ENCODE measurements at regions not wholly inside any gene's neighbourhood (a gene's known extent, or its start where the extent isn't known, plus 50 kb on each side); places are given as distances from the start of the nearest gene placed in this dataset.

DNA sequence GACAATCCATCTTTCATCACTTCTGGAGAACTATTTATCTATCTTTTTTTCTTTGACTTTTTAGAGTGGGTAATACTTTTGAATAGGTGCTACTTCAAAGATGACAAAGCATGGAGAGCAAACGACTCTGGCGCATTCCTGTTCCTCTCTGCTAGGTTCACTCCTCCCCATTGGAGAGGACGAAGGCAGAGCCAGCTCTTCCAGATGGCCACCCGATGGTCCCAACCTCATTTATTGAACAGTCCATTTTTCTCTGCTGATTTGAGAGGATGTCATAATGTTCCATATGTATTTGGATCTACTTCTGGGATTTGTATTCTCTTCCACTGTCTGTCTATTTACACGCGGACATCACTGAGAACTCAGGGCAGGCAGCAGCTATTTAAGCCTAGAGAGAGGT, 284.3 kb upstream of the CXCR4 start:
- H2AFZ ChIP-seq (ENCODE audit: control insufficient read depth, low read depth, low read length): no peak overlapping the region
- no TSS peak for BruUV-seq (replicated peaks)
- no peak overlapping the region for H3K9ac ChIP-seq (ENCODE audit: control insufficient read depth, insufficient read depth, low read length)
- no peak overlapping the region for H3K4me3 ChIP-seq
- no peaks in the 10 kb centered on the region for H4K20me1 ChIP-seq (ENCODE audit: control insufficient read depth, insufficient read depth)
- DNase-seq (ENCODE audit: low read depth, low spot score) (no peak), FAIRE-seq (no peak), ATAC-seq (no peak)
- in situ Hi-C loops (cut with MboI) (no loop called here), intact Hi-C loops (cut with micrococcal nuclease; ENCODE audit: unreplicated experiment) (no loop called here)
- ChIA-PET SMC1A (ENCODE audit: uncharacterized antibody, unreplicated experiment) (interaction anchor here (1.2 to 1.3 kb wide), 2 partner anchors 8 to 12 kb away, joined by 3 to 4 read pairs; no protein-coding TSS in a partner anchor), POLR2A (no interaction called here), CTCF (interaction anchor here (0.6 to 2.5 kb wide), 3 partner anchors 18 to 1409 kb away, joined by 3 to 7 read pairs (median 7); no protein-coding TSS in a partner anchor), RAD21 (ENCODE audit: unreplicated experiment) (no interaction called here)
- peaks cover 2 to 4% of the 10 kb centered on the region in 2 experiments; a peak in 3 of 4 replicates for H3K27me3 ChIP-seq (replicated peaks in 1 of 2; ENCODE audit: control insufficient read depth in 2 of 2, insufficient read depth in 2 of 2, low read length in 1 of 2)
- H3K9me3 ChIP-seq (replicated peaks; ENCODE audit: control insufficient read depth, insufficient read depth, low read length): no peaks in the 10 kb centered on the region
- no peaks in the 10 kb centered on the region for H3K79me2 ChIP-seq (ENCODE audit: control insufficient read depth, insufficient read depth, low read length)
- 34% methylated on average over 6 of the region's 6 CpGs for WGBS (ENCODE audit: insufficient coverage, insufficient replicate concordance, low lambda C conversion rate, missing lambda C conversion rate)
- no peaks in the 10 kb centered on the region for H3K36me3 ChIP-seq (ENCODE audit: control insufficient read depth in 2 of 2, insufficient read depth in 2 of 2, low read length in 1 of 2)
- no peak overlapping the region for H3K4me2 ChIP-seq (ENCODE audit: control insufficient read depth, insufficient read depth)
- H3K4me1 ChIP-seq (ENCODE audit: control insufficient read depth, insufficient read depth, low read length): no peaks in the 10 kb centered on the region
- no peak overlapping the region for H3K27ac ChIP-seq (ENCODE audit: control insufficient read depth, insufficient read depth)
- TF ChIP-seq STAT3 (IDR thresholded peaks at IDR 0.05; ENCODE audit: low read depth, low read length) (no peak), EGR1 (IDR thresholded peaks at IDR 0.05; ENCODE audit: borderline replicate concordance in 1 of 2, low read depth in 2 of 2, low read length in 2 of 2) (no peak), HDAC6 (IDR thresholded peaks at IDR 0.05; ENCODE audit: unreplicated experiment) (no peak), FOXM1 (IDR thresholded peaks at IDR 0.05; ENCODE audit: low read depth, low read length) (no peak), NFYA (IDR thresholded peaks at IDR 0.05; ENCODE audit: borderline replicate concordance, low read depth, low read length) (no peak), RBBP5 (conservative IDR thresholded peaks at IDR 0.05) (no peak), RELA (IDR thresholded peaks at IDR 0.05; ENCODE audit: borderline replicate concordance, partially characterized antibody) (no peak), TCF12 (IDR thresholded peaks at IDR 0.05; ENCODE audit: low read depth, low read length) (no peak), SRF (IDR thresholded peaks at IDR 0.05; ENCODE audit: low read depth in 2 of 2, low read length in 2 of 2) (no peak), SMARCA5 (IDR thresholded peaks at IDR 0.05) (no peak), IRF3 (IDR thresholded peaks at IDR 0.05) (no peak)
- TF ChIP-seq, protein P1, sequence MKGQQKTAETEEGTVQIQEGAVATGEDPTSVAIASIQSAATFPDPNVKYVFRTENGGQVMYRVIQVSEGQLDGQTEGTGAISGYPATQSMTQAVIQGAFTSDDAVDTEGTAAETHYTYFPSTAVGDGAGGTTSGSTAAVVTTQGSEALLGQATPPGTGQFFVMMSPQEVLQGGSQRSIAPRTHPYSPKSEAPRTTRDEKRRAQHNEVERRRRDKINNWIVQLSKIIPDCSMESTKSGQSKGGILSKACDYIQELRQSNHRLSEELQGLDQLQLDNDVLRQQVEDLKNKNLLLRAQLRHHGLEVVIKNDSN (IDR thresholded peaks at IDR 0.05; ENCODE audit: borderline replicate concordance, extremely low read length, insufficient read depth, low read depth, low read length): no peak

All from GM12878 (cell line).